GM12872 (cell line): ENCODE measurements at regions not wholly inside any gene's neighbourhood (a gene's known extent, or its start where the extent isn't known, plus 50 kb on each side); places are given as distances from the start of the nearest gene placed in this dataset.

Source experiments
- TF ChIP-seq, protein P1 (sequence below): IDR thresholded peaks from 3 replicates; pipeline ENCODE4 v1.5.1; 2011; ENCODE audit warnings: low read depth, mild to moderate bottlenecking, low read length, moderate library complexity; ENCODE audit not compliant: insufficient read depth

DNA sequence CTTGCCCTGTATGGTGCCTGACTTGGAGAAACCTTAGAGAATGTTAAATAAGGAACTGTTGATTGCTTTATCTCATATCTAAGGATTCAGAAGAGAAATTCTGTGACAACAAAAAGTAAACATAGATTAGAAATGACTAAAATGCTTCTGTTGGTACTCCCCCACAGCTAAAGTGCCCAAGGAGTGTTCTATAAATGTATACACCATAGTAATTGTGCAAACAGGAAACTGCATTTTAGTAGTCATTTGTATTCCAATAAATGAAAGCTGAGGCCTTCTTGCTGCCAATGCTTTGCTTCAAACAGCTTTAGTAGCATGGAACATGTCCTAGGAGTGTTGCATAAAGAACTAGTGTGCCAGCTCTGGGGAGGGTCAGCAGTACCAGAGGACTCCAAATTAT lies 343.7 kb upstream of the IRAK1BP1 start:
- TF ChIP-seq, protein P1, sequence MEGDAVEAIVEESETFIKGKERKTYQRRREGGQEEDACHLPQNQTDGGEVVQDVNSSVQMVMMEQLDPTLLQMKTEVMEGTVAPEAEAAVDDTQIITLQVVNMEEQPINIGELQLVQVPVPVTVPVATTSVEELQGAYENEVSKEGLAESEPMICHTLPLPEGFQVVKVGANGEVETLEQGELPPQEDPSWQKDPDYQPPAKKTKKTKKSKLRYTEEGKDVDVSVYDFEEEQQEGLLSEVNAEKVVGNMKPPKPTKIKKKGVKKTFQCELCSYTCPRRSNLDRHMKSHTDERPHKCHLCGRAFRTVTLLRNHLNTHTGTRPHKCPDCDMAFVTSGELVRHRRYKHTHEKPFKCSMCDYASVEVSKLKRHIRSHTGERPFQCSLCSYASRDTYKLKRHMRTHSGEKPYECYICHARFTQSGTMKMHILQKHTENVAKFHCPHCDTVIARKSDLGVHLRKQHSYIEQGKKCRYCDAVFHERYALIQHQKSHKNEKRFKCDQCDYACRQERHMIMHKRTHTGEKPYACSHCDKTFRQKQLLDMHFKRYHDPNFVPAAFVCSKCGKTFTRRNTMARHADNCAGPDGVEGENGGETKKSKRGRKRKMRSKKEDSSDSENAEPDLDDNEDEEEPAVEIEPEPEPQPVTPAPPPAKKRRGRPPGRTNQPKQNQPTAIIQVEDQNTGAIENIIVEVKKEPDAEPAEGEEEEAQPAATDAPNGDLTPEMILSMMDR: no peak

DNA sequence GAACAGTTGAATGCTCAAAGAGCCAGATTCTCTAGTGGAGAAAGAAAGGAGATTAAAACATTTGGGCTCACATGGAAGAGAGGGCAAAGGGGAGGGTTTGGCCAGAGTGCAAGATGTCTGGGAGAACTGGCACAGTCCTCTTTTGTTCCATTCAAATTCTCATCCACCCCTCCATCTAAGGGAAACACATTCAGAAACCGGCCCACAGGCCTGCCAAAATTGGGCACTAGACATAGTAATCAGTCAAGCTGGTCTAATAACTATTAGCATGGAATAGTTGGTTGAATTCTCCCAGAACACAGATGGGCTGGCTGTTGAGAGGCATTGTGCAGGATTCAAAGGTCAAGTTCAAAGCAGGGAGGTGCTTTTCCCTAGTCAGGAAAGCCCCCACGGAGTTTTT lies 341.4 kb upstream of the IRAK1BP1 start:
- TF ChIP-seq, protein P1: no peak

DNA sequence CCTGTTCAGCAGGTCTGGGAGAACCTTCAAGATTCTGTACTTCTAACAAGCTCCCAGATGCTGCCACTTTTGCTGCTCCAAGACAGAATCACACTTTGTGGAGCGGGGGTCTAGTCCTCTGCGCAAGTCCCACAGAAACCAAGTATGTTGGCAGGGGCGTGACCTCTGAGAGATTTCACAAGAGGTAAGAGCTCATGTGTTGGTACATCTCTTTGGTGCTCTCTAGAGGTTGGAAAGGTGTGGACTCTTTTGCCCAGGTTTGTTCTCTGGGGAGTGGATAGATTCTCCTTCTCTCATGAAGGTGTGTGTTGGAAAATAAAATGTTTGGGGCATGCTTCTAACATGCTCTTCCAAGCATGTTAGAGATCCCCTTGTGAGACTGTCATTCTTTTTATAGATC lies 340.9 kb upstream of the IRAK1BP1 start:
- TF ChIP-seq, protein P1: no peak

DNA sequence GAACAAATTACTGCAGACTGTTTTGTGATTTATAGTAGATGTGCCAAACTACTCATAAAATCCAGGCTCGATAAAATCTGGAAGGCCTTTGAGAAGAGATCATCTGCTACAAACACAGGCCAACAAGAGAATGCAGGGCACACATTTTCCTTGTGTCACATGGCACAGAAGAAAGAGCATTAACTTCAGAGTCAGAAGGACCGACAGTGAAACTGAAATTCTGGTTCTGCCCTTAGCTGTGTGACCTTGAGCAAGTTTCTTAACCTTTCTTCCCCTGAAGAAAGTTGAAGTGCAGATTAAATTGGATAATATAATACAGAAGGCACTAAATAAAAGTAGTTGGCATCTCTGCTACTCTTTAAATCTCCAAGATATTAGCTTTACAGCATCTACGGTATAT lies 338.4 kb upstream of the IRAK1BP1 start:
- TF ChIP-seq, protein P1: no peak

DNA sequence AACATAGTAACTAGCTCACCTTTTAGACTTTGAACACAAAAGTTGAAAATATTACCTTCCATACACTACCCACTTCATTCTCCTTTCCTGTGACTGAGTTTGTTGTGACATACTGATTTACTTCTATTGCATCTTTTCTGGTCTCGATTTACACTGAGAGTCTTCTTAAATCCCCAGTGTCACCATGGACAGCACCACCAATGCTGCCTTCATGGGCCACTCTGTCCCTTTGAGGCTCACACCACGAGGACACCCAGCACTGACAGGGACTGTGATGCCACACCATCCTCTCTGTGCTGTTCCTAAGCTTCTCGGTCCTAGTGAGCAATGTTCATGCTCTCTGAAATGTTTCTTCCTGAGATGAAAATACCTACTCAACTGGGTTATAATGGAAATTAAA lies 337.1 kb upstream of the IRAK1BP1 start:
- TF ChIP-seq, protein P1: no peak

DNA sequence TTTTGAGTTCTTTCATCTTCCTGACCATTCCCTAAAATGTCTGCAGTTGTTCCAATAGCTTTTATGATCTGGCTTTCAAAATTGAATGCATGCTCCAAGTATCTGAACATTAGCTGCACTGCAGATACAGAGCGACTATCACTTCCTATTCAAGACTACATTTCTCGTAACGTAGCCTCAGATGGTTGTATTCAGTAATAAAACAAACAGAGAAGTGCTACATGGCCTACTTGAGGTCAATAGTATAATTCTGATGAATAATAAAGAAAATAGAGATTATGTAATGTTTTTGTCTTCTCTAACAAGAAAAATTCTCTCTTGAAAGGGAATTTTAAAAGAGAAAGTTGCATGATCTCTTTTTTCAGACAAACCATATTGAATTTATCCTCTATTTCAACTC lies 333.9 kb upstream of the IRAK1BP1 start:
- TF ChIP-seq, protein P1: no peak

DNA sequence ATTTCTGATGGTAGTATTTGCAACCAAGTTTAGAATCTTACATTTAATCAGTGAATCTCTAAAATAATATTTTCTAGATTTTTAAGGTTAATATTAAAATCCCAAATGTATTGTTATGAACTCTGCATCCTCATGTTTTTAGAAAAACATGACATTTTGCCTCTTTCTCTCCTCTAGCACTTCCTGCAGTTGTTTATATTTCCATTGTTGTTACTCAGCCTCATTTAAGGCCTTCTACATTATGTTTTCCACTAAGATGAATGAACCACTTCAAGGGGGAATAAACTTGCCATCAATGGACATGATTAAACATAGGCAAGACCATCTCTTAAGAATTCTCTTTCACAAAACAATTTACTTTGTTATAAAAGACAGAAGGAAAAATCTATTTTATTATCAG lies 333.5 kb upstream of the IRAK1BP1 start:
- TF ChIP-seq, protein P1: no peak

DNA sequence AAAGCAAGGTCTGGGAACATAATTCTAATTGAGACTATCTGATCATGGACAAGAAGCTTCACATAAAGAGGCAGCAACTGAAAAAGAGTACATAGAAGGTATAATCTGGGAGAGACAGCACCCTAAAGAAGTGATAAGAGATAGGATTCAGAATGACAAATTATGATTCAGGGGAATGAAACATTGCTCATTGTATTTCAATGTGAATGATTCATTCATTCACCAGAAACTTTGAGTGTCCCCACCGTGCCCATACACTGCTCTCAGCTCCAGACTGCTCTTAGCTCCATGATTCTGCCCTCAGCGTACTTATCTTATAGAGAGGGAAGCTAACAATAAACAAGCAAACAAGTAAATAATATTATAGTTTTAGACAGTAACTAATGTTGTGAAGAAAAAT lies 329.3 kb upstream of the IRAK1BP1 start:
- TF ChIP-seq, protein P1: no peak
